HG03280 (cell line): ENCODE measurements at regions not wholly inside any gene's neighbourhood (a gene's known extent, or its start where the extent isn't known, plus 50 kb on each side); places are given as distances from the start of the nearest gene placed in this dataset.

Experiments used
- ATAC-seq: cut with Tn5 transposase; IDR thresholded peaks from one replicate; pipeline ENCODE4 v1.9.1; 2021; ENCODE audit warnings: mild to moderate bottlenecking, moderate library complexity; ENCODE audit not compliant: unreplicated experiment

DNA sequence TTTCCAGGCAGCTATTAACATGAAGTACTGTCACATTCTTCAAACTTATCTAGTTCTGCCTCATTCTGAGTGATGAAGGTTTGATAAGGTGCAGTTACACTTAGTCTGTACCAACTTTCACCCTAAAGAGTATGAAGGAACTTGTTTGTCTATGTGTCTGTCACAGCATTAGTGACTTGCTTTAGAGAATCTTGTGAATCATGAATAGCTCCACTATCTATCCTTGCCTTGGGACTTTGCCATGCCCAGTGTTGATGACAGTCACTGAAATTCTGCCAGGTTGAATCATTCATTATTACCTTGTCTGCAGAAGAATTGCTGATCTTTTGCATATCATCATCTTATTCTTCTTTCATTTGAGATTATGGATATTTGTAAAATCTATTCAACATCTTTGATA is 50.9 kb upstream of the A1CF start:
- no peak for ATAC-seq

DNA sequence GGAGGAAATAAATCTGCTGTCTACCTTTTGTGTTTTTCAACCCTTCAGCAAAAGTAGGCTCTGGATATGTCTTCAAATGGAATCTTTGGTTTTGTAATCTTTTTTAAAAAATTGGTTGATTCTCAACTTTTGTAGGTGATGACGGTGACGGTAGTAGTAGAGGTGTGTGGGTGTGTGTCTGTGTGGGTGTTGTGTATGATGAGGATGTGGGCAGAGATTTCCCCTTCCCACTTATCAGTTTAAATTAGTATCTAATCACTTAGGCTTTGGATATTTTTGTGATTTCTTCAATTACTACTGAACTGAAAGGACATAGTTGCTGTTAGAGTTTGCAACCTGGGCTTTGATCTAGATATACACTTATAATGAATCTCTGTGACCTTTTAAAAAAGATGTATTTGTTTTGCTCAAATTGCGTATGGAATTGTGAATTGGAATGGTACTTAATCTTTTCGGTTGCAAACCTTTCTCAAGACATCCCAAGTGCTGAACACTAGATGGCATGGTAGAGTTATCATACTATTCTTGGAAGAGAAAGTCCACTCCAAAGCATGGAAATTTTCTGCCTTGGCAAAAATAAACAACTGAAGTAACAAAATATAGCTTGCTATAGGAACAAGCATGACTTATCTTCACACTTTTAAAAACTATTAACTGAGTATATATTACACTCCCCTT is 51.9 kb upstream of the A1CF start:
- ATAC-seq: no peak

DNA sequence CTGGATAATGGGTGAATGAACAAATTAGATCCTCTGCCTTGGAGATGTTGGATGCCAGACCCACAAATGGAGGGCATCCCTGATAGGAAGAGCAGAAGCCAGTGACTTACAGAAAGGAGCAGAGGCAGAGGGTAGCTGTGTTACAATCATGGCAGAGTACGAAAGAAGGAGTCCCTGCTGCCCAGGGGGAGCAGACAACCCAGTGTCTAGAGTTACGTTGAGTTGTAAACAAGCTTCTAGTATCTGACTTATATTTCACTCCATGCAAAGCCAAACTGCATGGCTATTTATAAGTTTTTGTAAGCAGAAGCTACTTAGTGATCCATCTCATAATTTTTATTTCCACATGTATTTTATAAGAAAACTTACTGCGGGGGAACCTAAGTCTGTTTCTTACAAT is 56.2 kb upstream of the A1CF start:
- ATAC-seq: no peak

DNA sequence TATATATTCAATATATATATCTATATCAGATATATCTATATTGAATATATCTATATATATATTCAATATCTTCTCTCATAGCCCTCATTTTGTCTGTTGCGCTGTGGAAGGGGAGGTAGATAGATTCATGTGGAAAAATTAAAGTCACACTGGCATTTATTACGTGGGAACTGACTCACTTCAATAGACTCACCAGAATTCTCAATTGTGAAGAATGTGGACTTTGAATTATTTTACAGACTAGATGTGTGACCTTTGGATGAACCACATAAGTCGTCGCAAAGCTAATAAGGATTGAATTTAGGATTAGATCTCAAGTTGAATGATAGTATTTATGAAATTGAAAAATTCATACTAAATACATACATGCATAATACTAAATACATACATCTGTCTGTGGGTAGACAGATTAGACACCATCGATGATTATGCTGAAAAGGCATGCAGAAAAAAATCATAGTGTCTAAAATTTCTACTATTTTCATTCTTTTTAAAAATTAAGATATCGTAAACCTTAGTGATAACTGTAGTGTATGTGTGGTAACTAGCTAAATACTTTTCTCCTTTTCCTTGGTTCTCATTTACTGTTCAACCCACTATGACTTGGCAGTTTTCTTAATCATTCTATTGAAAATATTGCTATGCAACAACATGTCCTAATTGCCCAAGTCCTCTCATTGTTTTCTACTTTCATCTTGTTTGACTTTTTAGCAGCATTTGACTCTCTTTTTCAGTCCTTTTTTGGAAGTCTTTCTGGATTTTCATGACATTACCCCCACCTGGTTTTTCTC is 61.8 kb upstream of the A1CF start:
- no peak for ATAC-seq

DNA sequence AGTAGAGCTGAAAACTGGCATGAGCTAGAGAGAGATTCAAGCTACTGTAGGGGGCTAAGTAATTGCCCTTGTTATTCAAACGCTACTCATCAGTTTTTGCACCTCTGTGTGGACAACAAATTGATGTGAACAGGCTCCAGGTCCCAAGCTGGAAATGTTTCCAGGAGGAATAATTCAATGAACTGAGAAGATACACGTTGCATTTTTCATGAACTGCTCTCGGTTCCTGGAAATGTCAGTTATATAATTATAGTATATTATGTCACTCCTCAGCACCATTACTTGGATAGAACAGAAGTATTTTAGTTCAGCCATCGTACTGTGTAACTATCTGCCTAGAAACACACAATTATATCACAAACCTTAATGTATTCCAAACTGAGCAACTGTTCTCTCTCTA is 65.9 kb upstream of the A1CF start:
- no peak for ATAC-seq

DNA sequence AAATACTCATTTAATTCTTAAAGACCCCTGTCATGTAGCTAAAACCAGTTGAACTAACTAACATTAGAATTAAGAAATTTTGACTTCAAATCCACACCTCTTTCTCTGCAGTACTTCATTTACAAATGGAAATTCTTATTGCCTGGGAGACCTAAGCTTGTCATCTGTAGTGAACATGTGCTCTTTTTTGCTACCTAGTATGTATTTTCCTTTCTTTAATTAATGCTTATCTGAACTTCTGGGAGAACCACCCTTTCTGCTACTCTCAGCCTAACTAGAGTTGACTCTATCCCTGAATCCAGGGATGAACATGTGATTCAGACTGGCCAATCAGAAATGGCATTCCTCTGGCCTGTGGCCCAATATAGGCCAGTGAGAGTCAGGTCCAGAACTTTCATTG is 75.9 kb upstream of the A1CF start:
- no peak for ATAC-seq

DNA sequence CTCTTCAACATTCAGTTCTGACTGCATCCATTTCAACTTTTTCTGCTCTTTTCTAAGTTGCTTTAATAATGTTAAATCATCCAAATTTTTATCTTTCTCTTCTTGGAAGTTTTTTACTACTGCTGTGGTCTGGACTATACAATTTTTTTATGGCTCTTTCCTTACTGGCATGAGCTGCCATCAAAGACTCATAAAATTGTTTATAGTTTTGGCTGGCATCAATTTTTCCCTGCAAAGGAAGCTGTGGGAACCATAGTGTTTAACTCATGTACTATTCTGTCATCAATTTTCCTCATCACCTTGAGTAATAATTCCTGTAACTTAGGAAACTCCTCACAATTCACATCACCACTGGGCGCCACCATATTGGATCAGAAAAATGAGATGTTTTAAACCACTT is 77.6 kb upstream of the A1CF start:
- no peak for ATAC-seq

DNA sequence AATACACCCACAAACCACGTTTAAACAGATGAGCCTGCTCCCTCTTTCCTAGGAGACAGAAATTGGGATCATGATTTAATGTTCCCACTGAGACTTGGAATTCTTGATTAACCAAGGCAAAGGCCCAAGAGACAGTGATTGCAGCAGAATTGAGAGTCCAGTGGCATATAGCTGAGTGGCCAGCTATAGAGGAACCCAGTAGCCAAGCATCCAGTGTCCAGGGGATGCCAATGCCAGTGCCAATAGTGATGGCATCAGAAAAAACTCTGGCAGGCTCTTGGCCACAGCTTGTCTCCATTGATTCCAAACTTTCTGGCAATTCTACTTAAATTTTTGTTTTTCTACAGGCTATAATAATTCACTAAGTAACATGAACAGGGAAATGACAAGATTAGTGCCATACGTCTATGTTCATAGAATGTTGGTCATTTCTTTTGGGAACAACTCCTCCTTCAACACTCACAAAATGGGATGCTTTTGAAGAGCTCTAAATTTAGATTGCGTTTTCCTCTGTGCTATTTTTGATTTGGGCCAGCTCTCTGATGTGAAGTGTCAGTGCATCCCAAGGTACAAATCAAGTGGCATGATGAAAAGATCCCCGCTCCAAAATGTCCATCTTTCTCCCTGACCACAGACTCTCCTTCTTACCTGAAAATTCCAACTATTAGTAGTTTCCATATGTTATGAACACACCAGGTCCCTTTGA is 83.1 kb upstream of the A1CF start:
- ATAC-seq: no peak

DNA sequence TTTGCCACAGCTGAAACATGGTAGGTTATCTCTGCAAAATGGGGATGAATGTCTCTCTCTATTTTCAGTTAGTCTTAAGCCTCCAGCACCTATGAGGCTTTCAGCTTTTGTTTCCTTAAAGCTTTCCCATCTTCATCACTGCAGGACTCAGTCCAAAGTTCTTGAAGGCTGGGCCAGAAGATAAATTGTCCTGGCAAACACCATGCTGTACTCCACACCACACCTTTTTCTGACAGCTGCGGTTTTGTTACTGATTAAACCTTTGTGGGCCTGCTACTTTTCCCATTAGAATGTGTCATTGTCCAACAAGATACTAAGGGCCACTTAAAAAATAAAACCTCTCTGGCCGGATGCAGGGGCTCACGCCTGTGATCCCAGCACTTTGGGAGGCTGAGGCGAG is 87.2 kb upstream of the A1CF start:
- ATAC-seq: no peak

DNA sequence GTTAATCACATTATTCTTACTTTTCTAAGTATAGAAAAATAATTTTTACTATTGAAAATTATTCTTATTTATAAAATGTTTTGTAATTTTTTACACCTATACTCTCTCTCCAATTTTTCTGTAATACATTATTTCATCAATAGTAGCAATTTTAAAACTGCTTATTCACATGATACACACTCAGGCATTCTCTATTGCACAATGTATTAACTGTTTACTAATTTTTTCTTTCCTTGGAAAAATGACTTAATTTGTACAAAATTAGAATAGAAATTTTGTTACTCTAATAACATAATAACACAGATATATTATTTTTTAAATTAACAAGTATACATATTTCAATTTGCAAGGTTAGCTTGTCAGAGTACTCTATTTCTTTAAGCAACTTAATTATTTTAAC is 92.9 kb upstream of the PRKG1 start:
- no peak for ATAC-seq

DNA sequence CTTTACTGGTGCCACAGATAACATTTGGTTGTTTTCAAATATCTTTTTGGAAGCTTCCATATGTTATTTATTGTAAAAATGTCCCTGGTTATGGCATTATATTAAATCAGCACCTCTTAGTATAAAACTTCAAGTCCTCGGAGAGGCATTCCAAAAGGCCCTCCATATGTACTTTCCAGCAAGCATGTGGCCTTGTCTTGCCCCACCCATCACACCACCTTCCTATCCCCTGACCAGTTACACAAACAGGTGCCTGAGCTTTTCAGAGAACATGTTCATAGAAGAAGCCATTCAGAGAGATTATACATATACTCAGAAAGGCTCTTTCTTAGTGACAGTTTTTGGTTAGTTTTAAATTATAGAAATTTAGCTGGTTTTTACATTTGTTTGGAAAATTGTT is 92.4 kb upstream of the PRKG1 start:
- no peak for ATAC-seq

DNA sequence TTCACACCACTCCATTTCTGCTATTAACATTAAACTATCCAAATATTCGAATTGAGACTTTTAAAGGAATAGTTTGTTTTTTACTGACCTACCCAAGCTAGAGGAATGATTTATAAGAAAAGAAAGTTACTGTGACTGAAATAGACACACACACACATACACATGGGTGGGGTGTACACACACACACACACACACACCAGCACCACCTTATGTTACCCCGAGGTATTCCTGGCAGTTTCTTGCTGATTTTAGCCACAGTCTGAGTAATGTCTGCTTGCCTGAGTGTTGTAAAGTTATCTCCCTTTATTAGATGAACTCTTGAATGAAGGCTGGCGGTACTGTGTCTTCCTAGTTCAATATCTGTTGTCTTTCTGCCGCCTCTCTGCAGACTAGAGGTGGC is 91.3 kb upstream of the PRKG1 start:
- ATAC-seq: no peak

DNA sequence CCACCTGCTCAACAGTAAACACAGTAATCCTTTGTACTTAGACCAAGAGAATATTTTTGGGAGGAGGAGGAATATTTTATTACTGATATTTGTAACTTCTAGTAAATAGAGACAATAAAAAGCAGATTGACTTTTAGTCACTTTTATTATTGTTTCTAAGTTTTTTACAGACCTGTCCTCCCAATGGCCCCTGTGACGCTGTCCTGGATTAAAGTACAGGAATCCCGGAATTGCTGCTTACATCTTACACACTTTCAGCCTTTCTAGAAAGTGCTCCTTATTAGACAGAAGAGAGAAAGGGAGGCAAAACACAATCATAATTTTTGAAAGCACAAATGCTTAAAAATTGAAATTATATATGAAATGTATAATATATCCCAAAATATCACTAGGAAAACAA is 86.4 kb upstream of the PRKG1 start:
- ATAC-seq: no peak

DNA sequence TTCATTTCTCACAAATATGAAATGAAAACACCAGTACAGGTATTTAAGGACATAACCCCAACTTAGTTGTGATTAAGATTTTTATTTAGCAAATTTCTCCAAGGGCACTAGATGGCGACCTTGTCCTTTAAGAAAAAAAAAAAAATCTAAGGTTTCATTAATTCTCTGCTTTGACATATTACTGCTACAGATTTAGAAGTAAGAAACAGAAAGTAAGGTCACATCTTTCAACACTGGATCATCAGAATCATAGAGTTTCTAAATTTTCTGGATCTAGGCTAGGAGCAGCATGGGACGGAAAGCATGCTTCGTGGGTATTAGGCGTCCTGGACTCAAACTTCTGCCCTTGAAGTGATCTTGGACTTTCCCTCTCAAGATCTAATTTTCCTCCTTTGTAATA is 85.5 kb upstream of the PRKG1 start:
- no peak for ATAC-seq

DNA sequence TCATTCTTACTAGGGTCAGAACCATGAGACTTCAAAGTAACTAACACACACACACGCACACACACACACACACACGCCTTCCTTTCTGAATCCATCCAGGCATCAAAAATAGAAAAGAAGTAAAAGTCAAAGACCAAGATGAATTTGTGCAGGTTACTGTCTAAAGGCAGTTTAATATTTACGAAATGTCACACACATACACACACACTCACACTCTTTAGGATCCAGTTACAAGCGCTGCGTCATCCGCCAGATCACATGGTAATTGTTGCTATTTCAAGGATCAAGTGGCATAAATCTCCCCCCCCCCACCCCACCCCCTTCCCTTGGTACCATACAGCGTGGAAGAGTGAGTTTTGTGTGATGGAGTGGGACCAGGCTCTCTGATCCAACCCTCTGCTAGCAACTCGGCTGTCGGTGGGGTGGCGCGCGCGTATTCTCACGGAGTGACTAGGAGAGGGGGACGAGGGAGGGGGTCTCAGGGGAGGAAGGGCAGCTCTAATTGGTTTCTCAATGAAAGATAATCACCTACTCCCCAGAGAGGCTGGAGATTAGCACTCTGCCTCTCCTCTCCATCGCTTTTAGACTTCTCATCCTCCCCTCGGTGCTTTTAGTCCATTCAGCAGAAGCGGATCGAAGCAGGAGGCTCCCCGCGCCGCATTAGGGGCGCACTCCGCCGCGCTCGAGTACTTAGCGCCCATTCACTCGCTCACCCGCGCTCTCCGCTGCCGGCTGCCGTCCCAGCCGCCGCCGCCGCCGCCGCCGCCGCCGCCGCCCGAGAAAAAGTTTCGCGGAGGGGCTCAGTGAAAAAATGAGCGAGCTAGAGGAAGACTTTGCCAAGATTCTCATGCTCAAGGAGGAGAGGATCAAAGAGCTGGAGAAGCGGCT is 83.5 kb upstream of the PRKG1 start:
- no peak for ATAC-seq

DNA sequence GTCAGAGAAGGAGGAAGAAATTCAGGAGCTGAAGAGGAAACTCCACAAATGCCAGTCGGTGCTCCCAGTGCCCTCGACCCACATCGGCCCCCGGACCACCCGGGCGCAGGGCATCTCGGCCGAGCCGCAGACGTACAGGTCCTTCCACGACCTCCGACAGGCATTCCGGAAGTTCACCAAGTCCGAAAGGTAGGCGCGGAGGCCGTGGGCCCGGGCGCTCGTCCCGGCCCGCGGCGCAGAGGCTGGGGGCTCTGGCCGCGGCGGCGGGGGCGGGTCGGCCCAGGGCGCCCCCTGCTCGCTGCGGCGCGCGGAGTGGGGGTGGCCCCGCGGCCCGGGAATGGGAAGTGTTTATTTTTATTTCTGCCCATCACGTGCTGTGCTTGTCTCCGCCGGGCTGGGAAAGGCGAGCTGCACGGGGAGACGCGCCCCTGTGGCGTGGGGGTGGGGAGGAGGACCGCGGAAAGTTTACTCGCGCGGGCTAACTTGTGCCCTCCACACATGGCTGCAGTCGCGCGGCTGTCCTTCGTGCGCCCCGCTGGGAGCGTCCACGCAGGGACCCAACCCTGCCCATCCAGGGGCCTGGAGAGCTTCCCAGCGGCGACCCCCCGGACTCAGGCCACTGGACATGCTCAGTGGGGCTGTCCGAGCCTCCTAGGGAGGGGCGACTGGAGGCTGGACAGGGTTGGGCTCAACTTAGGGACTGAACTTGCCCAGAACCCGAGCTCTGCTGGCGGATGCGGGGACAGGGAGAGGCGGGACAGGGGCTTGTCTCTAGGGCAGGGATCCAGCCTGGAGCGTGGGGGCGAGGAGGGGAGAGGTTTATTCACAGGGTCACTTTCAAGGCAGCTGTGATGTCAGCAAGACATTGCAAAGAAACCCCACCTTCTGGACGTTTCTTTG is 82.6 kb upstream of the PRKG1 start:
- ATAC-seq: no peak

DNA sequence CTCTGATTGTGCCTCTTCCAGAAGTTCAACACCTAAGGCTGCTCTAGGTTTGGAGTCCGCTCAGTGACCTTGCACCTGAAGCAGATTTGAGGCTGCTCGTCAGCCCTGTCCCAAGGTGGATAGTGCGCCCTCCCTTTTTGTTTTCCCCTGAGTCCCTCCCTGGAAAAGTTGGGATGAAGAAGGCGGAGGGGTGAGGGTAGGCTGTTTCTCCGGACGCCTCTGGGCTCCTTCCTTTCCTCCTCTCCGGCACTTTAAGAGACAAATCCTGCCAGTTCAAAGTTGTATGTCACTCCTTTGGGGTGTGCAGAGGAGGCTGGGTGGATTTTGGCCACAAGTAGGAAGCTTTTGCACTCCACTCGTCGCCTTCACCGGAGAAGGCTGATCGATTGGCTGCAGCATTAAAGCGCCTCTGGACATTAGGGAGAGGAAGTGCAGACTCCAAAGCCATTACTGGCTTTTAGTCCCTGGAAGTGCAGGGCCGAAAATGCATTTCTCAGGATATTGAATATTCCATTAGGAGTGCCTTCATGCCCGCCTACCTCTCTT is 81.9 kb upstream of the PRKG1 start:
- ATAC-seq: no peak

DNA sequence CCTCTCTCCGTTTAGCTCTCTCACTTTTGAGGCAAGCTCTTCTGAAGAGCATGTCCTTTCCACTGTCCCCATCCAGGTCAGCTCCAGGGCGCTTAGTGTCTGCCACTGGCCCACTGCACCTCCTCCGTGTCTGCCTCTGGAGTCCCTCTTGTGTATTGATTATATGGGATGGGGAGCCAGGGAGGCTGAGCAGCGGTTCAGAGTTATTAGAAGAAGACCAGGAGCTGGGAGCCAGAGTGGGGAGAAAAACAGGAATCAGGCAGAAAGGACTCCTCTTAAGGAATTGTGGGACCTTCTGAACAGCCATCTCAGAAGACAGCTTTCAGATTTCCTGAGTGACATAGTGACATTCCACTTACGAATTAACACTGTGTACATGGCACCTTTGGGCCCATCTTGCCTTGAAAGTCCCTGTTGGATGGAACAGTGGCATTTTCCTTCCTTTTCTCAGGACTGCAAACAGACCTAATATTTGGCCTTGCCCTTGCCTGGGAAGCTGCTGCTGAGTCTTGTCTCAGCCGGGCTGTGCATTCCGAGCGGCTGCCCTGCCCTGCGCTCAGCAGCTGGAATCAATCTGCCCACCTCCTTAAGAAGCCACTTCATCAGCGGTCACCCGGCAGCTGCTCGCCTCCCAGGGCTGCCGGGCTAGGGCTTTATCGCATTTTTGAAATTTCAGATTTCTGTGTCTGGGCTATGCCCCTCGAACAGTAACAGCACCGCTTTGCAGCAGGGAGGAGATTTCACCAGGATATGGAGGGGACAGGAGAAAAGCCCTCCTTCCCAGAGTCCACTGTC is 81.1 kb upstream of the PRKG1 start:
- no peak for ATAC-seq

DNA sequence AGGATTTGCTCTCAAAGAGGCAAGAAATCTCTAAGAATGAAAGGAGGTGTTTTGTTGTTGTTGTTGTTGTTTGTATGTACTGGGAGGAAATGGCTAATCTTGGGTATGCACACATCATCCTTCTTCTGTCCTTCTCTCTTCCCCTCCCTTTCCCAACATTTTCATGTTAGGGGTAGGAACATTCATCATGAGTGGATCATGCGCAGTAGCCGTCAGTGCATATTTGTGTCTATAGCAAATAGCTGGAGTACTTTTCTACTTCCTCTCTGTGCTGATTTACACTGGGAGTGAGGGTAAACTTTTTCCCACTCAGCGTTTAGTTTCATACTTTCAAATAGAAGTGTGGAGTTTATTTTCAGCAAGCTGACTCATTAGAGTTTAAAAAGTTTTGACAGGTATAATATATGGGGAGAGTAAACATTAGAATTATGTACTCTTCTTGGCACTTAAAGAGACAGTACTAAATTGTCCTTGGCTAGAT is 80.5 kb upstream of the PRKG1 start:
- no peak for ATAC-seq
